T-helper 17 cell (primary cell): ENCODE measurements at regions not wholly inside any gene's neighbourhood (a gene's known extent, or its start where the extent isn't known, plus 50 kb on each side); places are given as distances from the start of the nearest gene placed in this dataset.
"Not testable (repeated sequence)": the region's sequence is repeated elsewhere in the genome, so short reads cannot be mapped to it uniquely, and the experiment has no call there.

Experiments
- ATAC-seq: fragments of 150-1000 bp; cut with Tn5 transposase; 2 replicates; pipeline ENCODE4 v1.10.0; 2021; ENCODE audit warnings: mild to moderate bottlenecking, moderate library complexity
- DNase-seq, 3 donors: peaks; one replicate each; pipeline versions ENCODE4 v3.0.0 to v3.0.0-alpha.2; 2020 to 2021
- H3K9me3 ChIP-seq: one replicate; pipeline ENCODE4 v1.7.0; 2013; ENCODE audit warnings: low read length, mild to moderate bottlenecking; ENCODE audit not compliant: control insufficient read depth, poor library complexity, severe bottlenecking
- H3K27ac Mint-ChIP-seq: one replicate; pipeline ENCODE4 v1.8.0; 2022; ENCODE audit warnings: mild to moderate bottlenecking, moderate library complexity, mixed read lengths
- H3K27me3 Mint-ChIP-seq: one replicate; pipeline ENCODE4 v1.8.0; 2022; ENCODE audit warnings: mixed read lengths
- H3K36me3 Mint-ChIP-seq: one replicate; pipeline ENCODE4 v1.8.0; 2022; ENCODE audit warnings: low read depth, mixed read lengths
- H3K4me1 Mint-ChIP-seq: one replicate; pipeline ENCODE4 v1.8.0; 2022; ENCODE audit warnings: mild to moderate bottlenecking, mixed read lengths
- H3K4me3 Mint-ChIP-seq: one replicate; pipeline ENCODE4 v1.8.0; 2022; ENCODE audit warnings: mild to moderate bottlenecking, moderate library complexity, mixed read lengths

- H3K27me3 Mint-ChIP-seq, DNase-seq, H3K9me3 ChIP-seq, ATAC-seq, H3K36me3 Mint-ChIP-seq: not testable (repeated sequence)
- peak overlapping the region; percentile 84 for H3K4me3 Mint-ChIP-seq
- peak overlapping the region; percentile 97 for H3K27ac Mint-ChIP-seq
- peaks cover 14% of the 10 kb centered on the region for H3K4me1 Mint-ChIP-seq
Observed at GRCh38 chr9:129412176-129412813, 208.6 kb downstream of the C9orf50 start.

GRCh38 chr9:129411501-129412175, 209.3 kb downstream of the C9orf50 start:
- Mint-ChIP-seq H3K27me3 (peaks cover under 1% of the 10 kb centered on the region), H3K4me1 (peaks cover 10% of the 10 kb centered on the region), H3K36me3 (peaks cover under 1% of the 10 kb centered on the region), H3K4me3 (peak overlapping the region; percentile 21), H3K27ac (peak overlapping the region; percentile 97)
- no peaks in the 10 kb centered on the region for H3K9me3 ChIP-seq
- ATAC-seq (no peak), DNase-seq (no peak)

- peaks cover 7% of the 10 kb centered on the region for H3K27me3 Mint-ChIP-seq
- peak overlapping the region; percentile 0 for H3K4me3 Mint-ChIP-seq
- H3K4me1 Mint-ChIP-seq, result peaks cover 14% of the 10 kb centered on the region
- no peak for ATAC-seq
- DNase-seq, result no peak
- H3K36me3 Mint-ChIP-seq, result peaks cover 3% of the 10 kb centered on the region
- peak overlapping the region; percentile 97 for H3K27ac Mint-ChIP-seq
- no peaks in the 10 kb centered on the region for H3K9me3 ChIP-seq
Observed at GRCh38 chr9:129410226-129410625, 210.7 kb downstream of the C9orf50 start.

- H3K4me3 Mint-ChIP-seq, result no peak overlapping the region
- DNase-seq, result no peak
- H3K4me1 Mint-ChIP-seq, result peaks cover 14% of the 10 kb centered on the region
- H3K36me3 Mint-ChIP-seq, result peaks cover 3% of the 10 kb centered on the region
- H3K9me3 ChIP-seq, result no peaks in the 10 kb centered on the region
- peaks cover 7% of the 10 kb centered on the region for H3K27me3 Mint-ChIP-seq
- no peak for ATAC-seq
- H3K27ac Mint-ChIP-seq, result no peak overlapping the region
Observed at GRCh38 chr9:129408535-129409215, 212.2 kb downstream of the C9orf50 start.

- H3K9me3 ChIP-seq, result no peaks in the 10 kb centered on the region
- Mint-ChIP-seq H3K36me3 (peaks cover 3% of the 10 kb centered on the region), H3K27ac (peak overlapping the region; percentile 83), H3K4me1 (peaks cover 12% of the 10 kb centered on the region), H3K27me3 (peaks cover 7% of the 10 kb centered on the region), H3K4me3 (no peak overlapping the region)
- no peak for ATAC-seq
- DNase-seq, result no peak
Observed at GRCh38 chr9:129407905-129408452, 212.9 kb downstream of the C9orf50 start.

- Mint-ChIP-seq H3K4me1 (peaks cover 11% of the 10 kb centered on the region), H3K36me3 (peaks cover 3% of the 10 kb centered on the region), H3K4me3 (no peak overlapping the region), H3K27me3 (peaks cover 7% of the 10 kb centered on the region), H3K27ac (peak overlapping the region; percentile 83)
- ATAC-seq (no peak), DNase-seq (no peak)
- H3K9me3 ChIP-seq, result no peaks in the 10 kb centered on the region
Observed at GRCh38 chr9:129406278-129407225, 214.3 kb downstream of the C9orf50 start.

- no peaks in the 10 kb centered on the region for H3K9me3 ChIP-seq
- peaks cover 7% of the 10 kb centered on the region for H3K27me3 Mint-ChIP-seq
- no peak for ATAC-seq
- DNase-seq, result no peak
- H3K4me1 Mint-ChIP-seq, result peaks cover 11% of the 10 kb centered on the region
- H3K36me3 Mint-ChIP-seq, result peaks cover 3% of the 10 kb centered on the region
- H3K27ac Mint-ChIP-seq, result peak overlapping the region; percentile 83
- H3K4me3 Mint-ChIP-seq, result no peak overlapping the region
Observed at GRCh38 chr9:129405827-129406213, 215.1 kb downstream of the C9orf50 start.

- Mint-ChIP-seq H3K27me3 (peaks cover 7% of the 10 kb centered on the region), H3K4me3 (no peak overlapping the region), H3K4me1 (peaks cover 11% of the 10 kb centered on the region), H3K36me3 (peaks cover 3% of the 10 kb centered on the region), H3K27ac (no peak overlapping the region)
- no peak for DNase-seq
- H3K9me3 ChIP-seq, result no peaks in the 10 kb centered on the region
- no peak for ATAC-seq
Observed at GRCh38 chr9:129405089-129405826, 215.6 kb downstream of the C9orf50 start.

GRCh38 chr9:129404621-129405020, 216.3 kb downstream of the C9orf50 start:
- no peaks in the 10 kb centered on the region for H3K9me3 ChIP-seq
- ATAC-seq (no peak), DNase-seq (no peak)
- Mint-ChIP-seq H3K4me1 (peaks cover 11% of the 10 kb centered on the region), H3K27ac (no peak overlapping the region), H3K36me3 (peaks cover 3% of the 10 kb centered on the region), H3K27me3 (peaks cover 7% of the 10 kb centered on the region), H3K4me3 (no peak overlapping the region)

GRCh38 chr9:129403779-129404620, 216.9 kb downstream of the C9orf50 start:
- peaks cover 3% of the 10 kb centered on the region for H3K36me3 Mint-ChIP-seq
- H3K4me1 Mint-ChIP-seq, result peaks cover 11% of the 10 kb centered on the region
- DNase-seq (no peak), ATAC-seq (no peak)
- no peaks in the 10 kb centered on the region for H3K9me3 ChIP-seq
- H3K4me3 Mint-ChIP-seq, result no peak overlapping the region
- H3K27ac Mint-ChIP-seq, result no peak overlapping the region
- H3K27me3 Mint-ChIP-seq, result peaks cover 7% of the 10 kb centered on the region

GRCh38 chr9:129402931-129403778, 217.7 kb downstream of the C9orf50 start:
- Mint-ChIP-seq H3K27me3 (peaks cover 7% of the 10 kb centered on the region), H3K27ac (peak overlapping the region; percentile 39)

More at GRCh38 chr9:129402931-129403778, 217.7 kb downstream of the C9orf50 start:
- Mint-ChIP-seq H3K4me3 (no peak overlapping the region), H3K36me3 (peaks cover 3% of the 10 kb centered on the region), H3K4me1 (peaks cover 9% of the 10 kb centered on the region)
- ATAC-seq (no peak), DNase-seq (no peak)
- H3K9me3 ChIP-seq, result no peaks in the 10 kb centered on the region
